ENCODE measurements at regions not wholly inside any gene's neighbourhood (a gene's known extent, or its start where the extent isn't known, plus 50 kb on each side); places are given as distances from the start of the nearest gene placed in this dataset.
"Not testable (repeated sequence)": the region's sequence is repeated elsewhere in the genome, so short reads cannot be mapped to it uniquely, and the experiment has no call there.

DNA sequence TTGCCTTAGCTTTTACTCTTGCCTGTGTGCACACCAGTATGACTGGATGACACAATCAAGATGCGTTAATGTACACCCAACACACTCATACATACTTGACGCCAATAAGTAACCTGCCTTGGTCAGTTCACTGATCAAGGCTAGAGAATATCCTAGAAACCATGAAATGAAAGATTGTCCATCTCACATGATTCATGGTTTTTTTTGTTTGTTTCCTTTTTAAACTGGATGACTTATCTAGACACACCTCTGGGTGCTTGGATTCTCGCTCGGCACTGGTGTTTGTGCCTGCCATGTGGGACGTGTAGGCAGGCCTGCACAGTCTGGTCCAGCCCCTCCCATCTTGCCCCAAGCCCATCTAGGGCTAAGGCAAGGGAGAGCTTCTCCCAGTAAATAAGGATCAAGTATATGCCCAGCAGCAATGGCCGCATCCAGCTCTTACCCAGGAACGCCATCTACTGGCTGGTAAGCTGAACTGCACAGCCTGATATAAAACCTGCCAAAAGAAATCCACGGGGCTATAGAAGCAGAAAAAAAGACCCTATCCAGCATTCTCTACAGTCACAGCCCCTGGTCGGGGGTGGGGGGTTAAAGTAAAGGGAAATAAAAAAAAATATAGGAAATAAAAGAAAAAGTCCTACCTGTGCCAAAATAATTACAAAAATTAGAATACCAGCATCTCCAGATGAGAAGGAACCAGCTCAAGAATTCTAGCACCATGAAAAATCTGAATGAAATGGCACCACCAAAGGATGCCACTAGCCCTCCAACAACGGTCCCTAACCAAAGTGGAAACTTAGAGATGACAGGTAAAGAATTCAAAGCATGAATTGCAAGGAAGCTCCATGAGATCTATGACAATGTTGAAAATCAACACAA is 73.3 kb downstream of the OTOR start:
- H3K27me3 ChIP-seq (ENCODE audit: insufficient read depth, low read depth, severe bottlenecking) = no peaks in the 10 kb centered on the region
- TF ChIP-seq, protein P1, sequence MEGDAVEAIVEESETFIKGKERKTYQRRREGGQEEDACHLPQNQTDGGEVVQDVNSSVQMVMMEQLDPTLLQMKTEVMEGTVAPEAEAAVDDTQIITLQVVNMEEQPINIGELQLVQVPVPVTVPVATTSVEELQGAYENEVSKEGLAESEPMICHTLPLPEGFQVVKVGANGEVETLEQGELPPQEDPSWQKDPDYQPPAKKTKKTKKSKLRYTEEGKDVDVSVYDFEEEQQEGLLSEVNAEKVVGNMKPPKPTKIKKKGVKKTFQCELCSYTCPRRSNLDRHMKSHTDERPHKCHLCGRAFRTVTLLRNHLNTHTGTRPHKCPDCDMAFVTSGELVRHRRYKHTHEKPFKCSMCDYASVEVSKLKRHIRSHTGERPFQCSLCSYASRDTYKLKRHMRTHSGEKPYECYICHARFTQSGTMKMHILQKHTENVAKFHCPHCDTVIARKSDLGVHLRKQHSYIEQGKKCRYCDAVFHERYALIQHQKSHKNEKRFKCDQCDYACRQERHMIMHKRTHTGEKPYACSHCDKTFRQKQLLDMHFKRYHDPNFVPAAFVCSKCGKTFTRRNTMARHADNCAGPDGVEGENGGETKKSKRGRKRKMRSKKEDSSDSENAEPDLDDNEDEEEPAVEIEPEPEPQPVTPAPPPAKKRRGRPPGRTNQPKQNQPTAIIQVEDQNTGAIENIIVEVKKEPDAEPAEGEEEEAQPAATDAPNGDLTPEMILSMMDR (IDR thresholded peaks at IDR 0.05; ENCODE audit: low read depth, low read length) = peak; percentile 88
- peaks cover 2% of the 10 kb centered on the region for H3K9me3 ChIP-seq (ENCODE audit: severe bottlenecking)
- H3K27ac ChIP-seq = no peak overlapping the region
- H3K4me3 ChIP-seq (ENCODE audit: low read depth, low read length) = no peak overlapping the region
- DNase-seq = peak; percentile 37
- H3K36me3 ChIP-seq = no peaks in the 10 kb centered on the region

DNA sequence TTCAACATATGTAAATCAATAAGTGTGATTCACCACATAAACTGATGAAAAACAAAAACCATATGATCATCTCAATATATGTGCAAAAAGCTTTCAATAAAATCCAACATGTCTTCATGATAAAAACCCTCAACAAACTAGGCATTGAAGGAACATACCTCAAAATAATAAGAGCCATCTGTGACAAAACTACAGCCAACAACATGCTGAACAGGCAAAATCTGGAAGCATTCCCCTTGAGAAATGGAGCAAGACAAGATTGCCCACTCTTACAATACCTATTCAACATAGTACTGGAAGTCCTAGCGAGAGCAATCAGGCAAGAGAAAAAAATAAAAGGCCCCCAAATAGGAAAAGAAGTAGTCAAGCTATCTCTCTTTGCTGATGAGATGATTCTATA is 76.5 kb downstream of the OTOR start:
- Histone ChIP-seq H3K27me3 (ENCODE audit: insufficient read depth, low read depth, severe bottlenecking) (no peaks in the 10 kb centered on the region), H3K36me3 (no peaks in the 10 kb centered on the region), H3K27ac (no peak overlapping the region), H3K4me3 (ENCODE audit: low read depth, low read length) (no peak overlapping the region), H3K9me3 (ENCODE audit: severe bottlenecking) (peaks cover 2% of the 10 kb centered on the region)
- TF ChIP-seq, protein P1 (IDR thresholded peaks at IDR 0.05; ENCODE audit: low read depth, low read length) = no peak
- DNase-seq = no peak

DNA sequence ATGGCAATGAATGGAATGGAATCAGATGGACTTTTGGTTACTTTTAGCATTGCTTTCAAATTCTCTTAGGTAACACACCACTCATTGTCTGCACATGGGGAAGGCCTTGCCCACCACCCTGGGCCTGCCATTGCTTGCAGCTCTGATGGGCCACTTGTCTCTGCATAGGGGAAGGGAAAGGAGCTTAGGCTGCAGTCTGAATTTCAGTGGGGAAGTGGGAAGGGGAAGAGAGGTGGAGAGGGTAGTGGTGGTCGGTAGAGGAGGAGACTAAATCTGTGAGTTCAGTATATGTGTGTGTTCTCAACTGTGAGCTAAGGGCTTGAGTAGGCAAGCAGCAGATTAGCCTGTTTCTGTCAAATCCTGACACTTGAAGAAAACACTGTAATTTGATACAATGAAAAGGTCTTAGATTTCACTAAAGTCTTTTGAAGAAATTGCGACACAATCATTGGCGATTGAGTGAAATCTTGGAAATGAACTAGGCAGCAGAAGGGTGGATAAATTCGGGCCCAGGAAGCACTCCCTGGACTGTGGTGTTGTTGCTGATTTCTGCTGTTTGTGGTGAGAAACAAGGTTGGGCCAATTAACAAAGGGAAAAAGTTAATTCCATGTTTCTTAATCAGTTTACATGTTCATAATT is 80.6 kb downstream of the OTOR start:
- no peak for DNase-seq
- no peak overlapping the region for H3K27ac ChIP-seq
- no peaks in the 10 kb centered on the region for H3K27me3 ChIP-seq (ENCODE audit: insufficient read depth, low read depth, severe bottlenecking)
- no peaks in the 10 kb centered on the region for H3K36me3 ChIP-seq
- H3K4me3 ChIP-seq (ENCODE audit: low read depth, low read length) = no peak overlapping the region
- no peaks in the 10 kb centered on the region for H3K9me3 ChIP-seq (ENCODE audit: severe bottlenecking)
- TF ChIP-seq, protein P1 (IDR thresholded peaks at IDR 0.05; ENCODE audit: low read depth, low read length) = no peak

DNA sequence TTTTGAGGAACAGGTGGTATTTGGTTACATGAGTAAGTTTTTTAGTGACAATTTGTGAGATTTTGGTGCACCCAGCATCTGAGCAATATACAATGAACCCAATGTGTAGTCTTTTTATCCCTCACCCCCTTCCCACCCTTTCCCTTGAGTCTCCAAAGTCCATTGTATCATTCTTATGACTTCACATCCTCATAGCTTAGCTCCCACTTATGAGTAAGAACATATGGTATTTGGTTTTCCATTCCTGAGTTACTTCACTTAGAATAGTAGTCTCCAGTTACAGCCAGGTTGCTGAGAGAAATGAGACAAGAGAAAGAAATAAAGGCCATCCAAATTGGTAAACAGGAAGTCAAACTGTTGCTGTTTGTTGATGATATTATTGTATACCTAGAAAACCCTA is 87.5 kb downstream of the OTOR start:
- H3K9me3 ChIP-seq (ENCODE audit: severe bottlenecking); DNase-seq; H3K36me3 ChIP-seq; H3K27me3 ChIP-seq (ENCODE audit: insufficient read depth, low read depth, severe bottlenecking); H3K27ac ChIP-seq; H3K4me3 ChIP-seq (ENCODE audit: low read depth, low read length): not testable (repeated sequence)

DNA sequence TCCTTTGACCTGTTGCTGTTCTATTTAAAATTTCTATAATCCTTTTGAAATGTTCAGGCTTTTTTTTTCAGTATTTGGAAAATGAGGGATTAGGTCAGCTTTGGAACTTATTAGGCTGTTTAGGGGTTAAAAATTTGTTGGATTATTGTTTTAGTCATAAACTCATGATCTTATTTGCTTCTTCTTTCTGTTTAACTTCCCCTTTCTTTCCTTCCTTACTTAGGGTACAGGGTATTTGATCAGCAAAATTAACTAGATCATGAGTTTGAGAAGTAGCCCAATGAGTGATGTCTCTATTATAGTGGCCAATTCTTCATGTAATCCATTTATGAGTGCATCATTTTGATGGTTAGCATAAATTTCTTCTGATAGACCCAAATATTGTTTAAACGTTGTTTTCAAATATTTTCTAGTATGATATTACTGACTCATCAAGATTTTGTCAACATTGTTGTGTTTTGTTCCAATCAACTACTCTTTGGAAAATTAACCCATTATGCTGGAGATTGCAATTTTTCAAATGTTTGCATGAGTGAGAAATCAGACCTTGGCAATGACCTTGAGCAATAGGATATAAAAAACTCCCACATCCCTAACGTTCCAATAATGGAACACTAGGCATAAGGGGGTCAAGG is 94.4 kb downstream of the OTOR start:
- no peaks in the 10 kb centered on the region for H3K36me3 ChIP-seq
- DNase-seq = no peak
- no peak overlapping the region for H3K4me3 ChIP-seq (ENCODE audit: low read depth, low read length)
- H3K27ac ChIP-seq = no peak overlapping the region
- no peaks in the 10 kb centered on the region for H3K9me3 ChIP-seq (ENCODE audit: severe bottlenecking)
- no peaks in the 10 kb centered on the region for H3K27me3 ChIP-seq (ENCODE audit: insufficient read depth, low read depth, severe bottlenecking)
- TF ChIP-seq, protein P1 (IDR thresholded peaks at IDR 0.05; ENCODE audit: low read depth, low read length) = no peak

DNA sequence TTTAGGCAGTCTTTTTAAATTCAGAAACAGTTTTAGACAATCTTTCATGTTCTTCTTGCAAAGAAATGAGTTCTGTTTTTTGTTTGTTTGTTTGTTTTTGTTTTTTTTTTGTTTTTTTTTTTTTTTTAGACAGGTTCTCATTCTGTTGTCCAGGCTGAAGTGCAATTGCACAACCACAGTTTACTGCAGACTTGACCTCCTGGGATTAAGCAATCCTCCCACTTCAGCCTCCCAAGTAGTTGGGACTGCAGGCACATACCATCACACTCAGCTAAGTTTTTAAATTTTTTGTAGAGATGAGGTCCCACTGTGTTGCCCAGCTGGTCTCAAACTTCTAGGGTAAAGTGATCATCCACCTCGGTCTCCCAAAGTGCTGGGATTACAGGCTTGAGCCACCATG is 96.2 kb downstream of the OTOR start:
- TF ChIP-seq, protein P1 (IDR thresholded peaks at IDR 0.05; ENCODE audit: low read depth, low read length) = no peak
- no peaks in the 10 kb centered on the region for H3K9me3 ChIP-seq (ENCODE audit: severe bottlenecking)
- DNase-seq = no peak

More for the DNA sequence above, 96.2 kb downstream of the OTOR start:
- H3K4me3 ChIP-seq (ENCODE audit: low read depth, low read length) = no peak overlapping the region
- no peak overlapping the region for H3K27ac ChIP-seq
- H3K36me3 ChIP-seq = no peaks in the 10 kb centered on the region
- H3K27me3 ChIP-seq (ENCODE audit: insufficient read depth, low read depth, severe bottlenecking) = no peaks in the 10 kb centered on the region
